EH (cell line): ENCODE measurements at regions not wholly inside any gene's neighbourhood (a gene's known extent, or its start where the extent isn't known, plus 50 kb on each side); places are given as distances from the start of the nearest gene placed in this dataset.
A peak's percentile ranks its signal among the peaks of the same experiment; 100 is the strongest.

ENCODE experiments used
- DNase-seq: peaks from one replicate; pipeline ENCODE4 v3.0.0-alpha.2; 2015; ENCODE audit warnings: low read depth

DNA sequence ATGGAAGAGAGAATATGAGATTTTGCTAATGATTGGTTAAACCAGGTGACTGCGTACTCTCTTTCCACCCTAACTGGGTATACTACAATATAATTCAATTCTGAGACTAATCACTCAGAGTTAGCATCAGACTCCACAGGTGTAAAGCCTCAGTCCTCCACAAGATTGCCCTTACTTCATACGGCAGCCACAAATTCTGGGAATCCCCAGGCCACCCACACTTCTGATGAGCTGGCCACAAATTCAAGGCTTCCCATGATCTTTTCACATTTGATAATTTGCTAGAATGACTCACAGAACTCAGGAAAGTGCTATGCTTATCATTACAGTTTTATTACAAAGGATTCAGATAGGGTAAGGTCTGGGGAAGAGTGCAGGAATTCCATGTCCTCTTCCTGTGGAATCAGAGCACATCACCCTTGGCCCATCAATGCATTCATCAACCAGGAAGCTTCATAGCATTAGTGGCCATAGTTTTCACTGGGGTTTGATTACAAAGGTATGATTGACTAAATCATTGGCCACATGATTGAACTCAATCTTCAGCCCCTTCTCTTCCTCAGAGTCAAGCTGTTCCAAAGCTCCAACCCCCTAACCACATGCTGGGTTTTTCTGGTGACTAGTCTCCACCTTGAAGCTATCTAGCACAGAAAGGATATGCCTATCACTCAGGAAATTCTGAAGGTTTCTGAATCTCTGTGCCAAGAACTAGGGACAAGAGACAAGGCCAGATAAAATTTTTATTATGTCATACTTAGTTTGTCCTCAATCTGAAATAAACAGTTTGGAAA, 131.7 kb downstream of the HHIPL2 start:
- DNase-seq, result peak; percentile 31

DNA sequence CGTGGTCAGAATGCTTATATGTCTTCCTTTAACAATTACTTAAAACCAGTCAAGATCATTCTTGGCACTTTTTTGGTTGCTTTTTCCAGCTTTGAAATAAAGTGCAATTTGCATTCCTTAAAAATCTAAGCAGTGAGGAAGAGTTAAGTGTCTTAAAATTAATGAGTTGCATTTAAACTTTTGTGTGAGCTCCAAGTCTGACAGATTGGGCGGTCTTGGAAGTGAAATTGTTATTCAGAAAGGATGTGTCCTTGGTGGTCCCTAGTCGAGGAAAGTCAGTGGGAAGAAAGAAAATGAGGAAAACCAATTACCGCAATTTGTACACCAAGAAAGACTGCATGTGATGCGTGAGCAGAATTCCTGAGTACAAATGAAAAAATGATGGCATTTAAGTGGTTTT, 132.5 kb downstream of the HHIPL2 start:
- no peak for DNase-seq

DNA sequence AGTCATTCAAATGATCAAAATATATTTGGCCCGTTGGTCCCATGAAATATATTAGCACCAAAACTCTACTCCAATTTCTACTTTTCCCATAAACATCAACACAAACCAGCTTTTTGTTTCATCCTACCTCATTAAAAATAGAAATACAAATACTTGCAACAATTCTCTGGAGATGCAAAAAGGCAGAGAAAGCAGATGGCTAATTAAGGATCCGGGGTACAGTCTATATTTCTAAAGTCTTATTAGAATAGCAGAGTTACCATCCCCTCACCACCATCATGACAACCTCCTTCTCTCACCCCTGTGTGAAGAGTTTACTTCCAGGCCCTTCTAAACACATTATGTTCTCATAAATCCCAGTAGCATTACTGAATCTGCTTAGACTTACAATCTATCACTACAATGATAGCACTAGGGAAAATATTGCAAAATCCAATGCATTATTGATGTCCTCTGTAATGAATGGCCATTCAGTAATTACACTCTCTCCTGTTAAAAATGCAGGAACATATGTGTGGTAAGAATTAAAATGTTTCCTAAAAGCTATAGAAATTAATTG, 133.8 kb downstream of the HHIPL2 start:
- no peak for DNase-seq

DNA sequence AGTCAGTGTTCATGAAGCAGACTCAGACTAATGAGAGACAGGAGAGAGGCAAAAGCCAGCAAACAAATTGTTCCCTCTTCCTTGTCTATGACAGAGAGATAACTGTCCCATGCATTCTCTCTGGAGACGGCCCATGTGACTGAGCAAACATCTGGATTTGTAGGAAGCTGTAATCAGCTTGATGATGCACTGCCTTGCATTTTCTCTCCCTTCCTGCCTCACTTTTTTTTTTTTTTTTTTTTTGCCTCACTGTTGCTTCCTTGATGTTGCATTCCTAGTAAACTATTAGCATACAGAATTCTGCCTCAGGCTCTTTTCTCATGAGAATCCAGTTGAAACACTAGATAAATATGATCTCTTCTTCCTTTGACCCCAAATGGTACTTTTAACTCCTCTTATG, 134.5 kb downstream of the HHIPL2 start:
- DNase-seq, result peak; percentile 86

DNA sequence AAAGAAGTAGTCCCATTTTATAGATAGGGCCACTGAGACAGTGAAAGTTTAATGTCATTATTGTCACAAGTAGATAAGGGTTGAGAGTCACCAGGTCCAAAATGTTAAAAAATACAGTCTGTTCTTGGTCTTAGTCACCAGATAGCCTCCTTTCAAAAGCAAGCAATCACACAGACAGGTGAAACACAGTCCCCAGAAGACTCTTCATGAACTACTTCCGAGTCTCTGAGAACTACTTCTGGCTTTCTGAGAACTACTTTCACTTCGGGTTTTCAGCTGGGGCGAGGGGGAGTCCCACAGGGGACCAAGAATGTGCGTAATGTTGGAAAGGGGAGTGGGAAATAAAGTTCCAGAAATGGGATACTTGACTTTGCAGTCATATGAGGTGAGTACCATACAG, 143.2 kb downstream of the HHIPL2 start:
- no peak for DNase-seq

DNA sequence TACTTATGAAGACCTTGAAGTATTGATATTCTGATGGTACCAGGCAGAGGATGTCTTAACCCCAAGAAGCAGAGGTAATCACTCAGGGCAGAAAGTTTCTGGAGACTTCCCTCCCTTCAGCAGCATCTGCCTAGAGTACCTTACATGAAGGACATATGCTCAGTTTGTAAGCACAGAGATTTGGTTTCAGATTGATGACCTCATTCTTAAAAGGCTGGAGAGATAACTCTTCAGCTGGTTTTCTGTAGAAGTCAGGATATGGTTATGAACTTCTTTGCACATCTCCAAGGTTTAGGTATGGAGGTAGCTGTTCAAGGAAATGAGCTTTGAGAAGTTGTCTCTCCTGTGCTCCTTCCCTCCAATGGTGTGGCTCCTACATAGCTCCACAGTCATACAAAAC, 148.7 kb downstream of the HHIPL2 start:
- DNase-seq, result no peak

DNA sequence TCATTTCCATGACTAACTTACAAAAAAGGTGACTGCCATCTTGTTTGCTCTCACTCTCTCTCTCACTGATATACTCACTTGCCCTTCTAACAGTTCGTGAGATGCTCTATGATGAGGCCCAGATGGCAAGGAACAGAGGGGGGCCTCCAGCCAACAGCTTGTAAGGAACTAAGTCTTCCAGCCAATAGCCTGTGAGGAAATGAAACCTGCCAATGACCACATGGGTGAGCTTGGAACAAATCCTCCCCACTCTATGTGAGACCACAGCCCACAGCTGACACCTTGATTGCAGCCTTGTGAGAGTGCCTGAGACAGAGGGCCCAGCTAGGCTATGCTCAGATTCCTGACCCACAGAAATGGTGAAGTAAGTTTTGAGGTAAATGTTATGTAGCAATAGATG, 153.7 kb downstream of the HHIPL2 start:
- DNase-seq, result peak; percentile 15

DNA sequence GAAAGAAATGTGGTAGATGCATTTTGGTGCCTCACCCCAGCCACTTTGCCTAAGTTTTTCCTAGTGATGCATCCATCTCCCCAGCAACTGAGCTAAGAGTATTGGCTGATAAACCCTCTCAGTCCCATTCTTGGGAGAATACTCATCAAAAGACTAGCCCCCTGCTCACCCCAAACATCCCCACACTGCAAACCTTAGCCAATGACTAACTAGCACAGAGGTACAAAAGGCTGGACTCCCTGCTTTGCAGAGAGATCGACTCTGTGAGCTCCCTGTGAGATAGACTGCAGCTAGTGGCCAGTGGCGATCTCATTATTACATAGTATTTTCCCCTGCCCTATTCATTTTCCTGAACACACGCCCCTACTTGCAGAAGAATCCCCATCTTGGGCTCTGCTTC, 155.3 kb downstream of the HHIPL2 start:
- peak; percentile 66 for DNase-seq

DNA sequence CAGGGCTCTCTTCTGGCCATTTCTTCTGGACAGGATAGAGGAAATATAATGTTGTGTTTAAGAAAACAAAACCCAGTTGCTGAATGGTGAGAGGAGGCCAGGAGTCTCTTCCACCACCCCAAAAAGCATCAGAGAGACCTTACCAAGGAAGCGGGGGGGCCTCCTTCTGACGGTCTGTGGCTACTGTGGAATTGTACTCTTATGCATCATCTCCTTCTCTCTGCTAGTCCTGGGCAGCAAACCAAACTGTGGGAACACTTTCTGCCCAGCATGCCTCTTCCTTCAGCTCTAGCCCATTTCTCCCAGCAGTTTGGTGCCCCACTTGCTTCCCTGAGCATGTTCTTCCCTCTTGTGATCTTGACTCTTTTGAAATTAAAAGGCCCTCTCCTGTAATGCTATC, 157.7 kb downstream of the HHIPL2 start:
- DNase-seq, result peak; percentile 82

DNA sequence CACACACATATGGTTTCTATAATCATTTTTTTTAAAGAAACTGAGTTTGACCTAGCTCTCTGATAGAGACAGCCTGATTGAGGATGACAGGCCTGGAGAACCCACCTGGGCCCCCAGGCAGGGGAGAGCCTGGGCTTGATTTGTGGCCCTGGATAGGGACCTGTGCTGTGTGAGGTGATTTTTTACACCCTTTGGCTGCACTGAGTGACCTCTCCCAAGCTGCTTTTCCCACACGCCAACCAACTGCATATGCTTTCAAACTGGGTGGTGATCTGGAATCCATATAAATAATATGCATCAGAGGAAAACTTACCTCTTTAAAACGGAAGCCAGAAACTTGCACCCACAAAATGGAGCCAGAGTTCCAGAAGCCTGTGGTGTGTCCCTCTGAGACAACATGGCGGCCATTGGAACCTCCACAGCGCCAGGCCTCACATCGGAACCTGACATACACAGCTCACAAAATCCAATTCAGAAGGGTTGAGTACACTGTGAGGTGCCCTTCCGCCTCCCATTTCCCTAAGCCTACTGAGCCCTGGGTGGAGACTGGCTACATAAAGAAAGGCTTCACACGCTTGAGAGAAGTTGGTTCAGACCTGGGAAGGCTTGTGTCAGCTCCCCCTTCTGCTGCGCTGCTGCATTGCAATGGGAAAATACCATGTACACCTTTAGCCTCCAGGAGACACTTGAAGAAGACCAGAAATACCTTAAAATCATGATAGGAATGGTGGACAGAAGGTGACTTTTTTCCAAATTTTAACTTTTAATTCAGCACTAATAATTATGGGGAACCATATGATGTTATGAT, 160.7 kb downstream of the HHIPL2 start:
- no peak for DNase-seq

DNA sequence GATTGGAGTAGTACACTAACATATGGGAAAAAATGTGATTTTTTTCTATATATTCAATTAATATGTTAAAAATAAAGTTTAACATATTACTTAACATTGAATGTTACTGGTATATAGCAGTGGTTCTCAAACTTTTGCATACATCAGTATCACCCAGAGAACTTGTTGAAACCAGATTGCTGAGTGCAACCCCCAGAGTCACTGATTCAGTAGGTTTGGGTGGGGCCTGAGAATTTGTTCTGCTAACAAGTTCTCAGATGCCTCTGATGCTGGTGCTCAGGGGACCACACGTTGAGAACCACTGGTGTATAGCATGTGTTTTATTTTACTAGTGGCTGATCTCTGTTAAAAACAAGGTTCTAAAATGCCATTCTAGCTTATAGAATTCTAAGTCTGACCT, 161.9 kb downstream of the HHIPL2 start:
- DNase-seq, result no peak

DNA sequence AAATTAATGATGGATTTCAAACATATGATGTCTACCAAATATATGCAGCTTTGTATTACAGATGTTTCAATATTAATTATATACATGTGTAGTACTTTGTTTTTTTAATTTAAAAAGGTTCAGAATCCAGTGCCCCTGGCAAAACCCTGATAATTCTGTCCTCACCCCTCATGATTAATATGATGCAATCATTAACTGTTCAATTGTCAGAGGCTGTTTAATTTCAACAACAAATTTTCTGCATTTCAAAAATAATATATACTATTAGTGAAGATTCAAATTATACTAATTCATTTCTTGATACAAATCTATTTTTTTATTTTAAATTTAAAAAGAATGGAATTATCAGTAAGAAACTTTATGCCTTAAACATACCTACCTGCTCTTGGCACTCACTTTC, 162.6 kb downstream of the HHIPL2 start:
- DNase-seq, result no peak

DNA sequence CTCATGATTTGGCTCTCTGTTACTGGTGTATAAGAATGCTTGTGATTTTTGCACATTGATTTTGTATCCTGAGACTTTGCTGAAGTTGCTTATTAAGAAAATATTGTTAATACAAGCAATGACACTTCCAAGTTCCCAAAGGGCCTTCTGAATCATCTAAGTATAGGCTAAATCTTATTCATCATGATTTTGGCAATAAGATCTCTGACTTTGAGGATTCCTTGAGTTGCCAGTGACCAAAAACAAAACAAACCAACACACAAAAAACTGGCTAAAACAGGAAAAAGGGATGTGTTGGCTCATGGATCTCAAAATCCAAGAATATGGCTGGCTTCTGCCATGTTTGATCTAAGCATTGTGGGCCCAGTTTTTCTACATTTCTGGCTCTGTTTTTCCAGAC, 163.4 kb downstream of the HHIPL2 start:
- peak; percentile 22 for DNase-seq

DNA sequence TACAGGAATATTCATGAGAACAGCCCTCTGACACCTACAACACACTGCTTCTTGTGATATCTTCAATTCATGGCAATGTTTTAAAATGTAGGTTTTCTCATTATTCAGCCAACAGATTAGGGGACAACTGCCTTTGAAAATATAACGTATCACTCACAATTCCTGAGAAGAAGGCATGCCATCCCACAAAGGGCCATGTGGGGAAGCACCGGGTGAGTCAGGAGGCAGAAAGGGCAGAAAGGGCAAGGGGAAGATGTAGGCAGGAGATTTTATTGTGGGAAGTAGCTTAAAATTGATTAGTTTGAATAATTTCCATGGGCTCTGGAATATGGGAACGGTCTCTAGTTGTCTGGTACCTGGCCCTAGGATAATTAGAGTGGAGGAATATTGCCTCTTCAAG, 165.7 kb downstream of the HHIPL2 start:
- DNase-seq, result peak; percentile 27

DNA sequence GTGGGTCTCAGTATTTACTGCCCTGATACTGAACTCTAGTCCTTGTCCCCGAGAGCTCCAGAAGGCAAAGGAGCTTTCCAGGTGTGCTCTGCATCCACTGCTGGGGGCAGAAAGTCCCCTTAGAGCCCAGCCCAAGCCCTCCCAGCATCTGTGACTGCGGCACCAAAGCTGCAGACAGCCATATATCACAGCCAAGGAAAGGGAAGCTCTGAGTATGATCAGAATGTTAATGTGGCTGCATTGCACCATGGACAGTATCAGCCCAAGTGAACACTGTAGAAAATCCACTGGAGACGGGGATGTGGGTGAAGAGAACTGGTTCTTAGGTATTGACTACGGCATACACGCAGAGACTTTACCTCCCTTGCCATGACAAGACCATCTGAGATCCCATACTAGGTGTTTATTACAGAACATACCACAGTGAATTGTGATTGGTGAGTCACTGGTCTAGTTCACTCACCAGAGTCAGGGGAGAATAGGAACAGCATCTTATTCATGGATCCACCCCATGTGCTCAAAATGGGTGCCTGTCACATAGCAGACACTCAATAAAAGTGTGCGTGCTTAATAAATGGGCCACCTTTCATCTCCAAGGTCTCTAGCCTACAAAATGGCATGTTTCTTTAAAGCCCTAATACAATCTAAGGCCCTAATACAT, 170.3 kb downstream of the HHIPL2 start:
- DNase-seq, result peak; percentile 17

DNA sequence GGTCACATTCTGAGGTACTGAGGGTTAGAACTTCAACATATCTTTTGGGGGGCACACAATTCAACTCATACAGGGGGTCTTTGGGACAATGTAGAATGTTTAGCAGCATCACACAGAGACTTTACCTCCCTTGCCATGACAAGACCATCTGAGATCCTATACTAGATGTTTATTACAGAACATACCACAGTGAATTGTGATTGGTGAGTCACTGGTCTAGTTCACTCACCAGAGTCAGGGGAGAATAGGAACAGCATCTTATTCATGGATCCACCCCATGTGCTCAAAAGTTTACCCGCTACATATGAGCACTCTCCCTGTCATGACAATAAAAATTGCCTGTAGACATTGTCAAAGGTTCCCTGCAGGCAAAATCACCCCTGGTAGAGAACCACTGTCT, 171.1 kb downstream of the HHIPL2 start:
- DNase-seq, result peak; percentile 64

DNA sequence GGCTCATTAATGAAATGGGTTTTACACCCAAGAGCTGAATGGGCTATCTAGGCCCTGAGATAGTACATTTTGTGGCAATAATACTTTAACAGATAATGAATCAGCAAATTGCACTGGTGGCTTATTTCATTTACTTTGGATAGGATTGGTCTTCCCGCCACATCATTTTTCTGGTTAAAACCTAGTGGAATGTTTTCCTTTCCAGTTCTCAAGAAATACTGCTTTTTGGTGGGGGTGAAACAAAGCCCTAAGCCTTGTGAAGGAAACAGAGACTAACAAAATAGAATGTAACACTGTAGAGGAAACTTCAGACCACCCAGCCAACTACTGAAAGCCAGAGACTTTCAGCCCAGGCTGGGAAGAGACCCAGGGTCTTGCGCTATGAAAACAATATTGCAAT, 172.2 kb downstream of the HHIPL2 start:
- DNase-seq, result peak; percentile 83

DNA sequence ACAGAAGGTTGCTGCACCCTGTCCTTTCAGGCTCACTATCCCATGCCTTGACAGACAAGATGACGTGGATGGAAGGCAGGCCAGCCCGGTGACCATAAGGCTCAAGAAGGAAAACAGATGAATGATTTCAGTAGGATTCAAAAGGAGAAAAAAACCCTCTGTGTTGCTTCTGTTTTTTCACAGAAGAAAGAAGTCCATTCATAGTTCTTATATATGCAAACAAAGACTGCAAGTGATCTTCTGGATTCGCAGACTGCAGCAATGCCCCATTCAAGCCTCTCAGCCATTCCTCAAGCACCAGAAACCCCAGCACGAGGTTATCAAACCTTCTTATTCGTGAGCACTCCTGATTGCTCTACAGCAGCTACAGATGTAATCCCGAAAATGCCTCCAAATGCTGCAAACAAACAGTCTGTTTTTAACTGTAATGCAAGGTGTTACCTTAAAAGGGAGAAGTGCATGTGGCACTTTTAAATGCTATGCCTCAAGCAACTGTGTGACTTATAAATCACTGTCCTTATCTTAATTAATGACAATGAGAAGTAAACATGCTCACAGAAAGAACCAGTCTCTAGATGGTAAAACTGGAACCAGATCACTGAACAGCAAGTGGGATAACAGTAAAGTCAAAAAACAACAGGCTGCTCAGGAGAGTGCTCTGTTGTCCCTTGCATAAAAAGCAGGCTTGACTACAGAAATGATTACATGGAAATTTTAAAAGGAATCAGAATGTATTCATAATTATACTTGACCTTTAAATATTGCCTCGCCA, 173.9 kb downstream of the HHIPL2 start:
- peak; percentile 10 for DNase-seq

DNA sequence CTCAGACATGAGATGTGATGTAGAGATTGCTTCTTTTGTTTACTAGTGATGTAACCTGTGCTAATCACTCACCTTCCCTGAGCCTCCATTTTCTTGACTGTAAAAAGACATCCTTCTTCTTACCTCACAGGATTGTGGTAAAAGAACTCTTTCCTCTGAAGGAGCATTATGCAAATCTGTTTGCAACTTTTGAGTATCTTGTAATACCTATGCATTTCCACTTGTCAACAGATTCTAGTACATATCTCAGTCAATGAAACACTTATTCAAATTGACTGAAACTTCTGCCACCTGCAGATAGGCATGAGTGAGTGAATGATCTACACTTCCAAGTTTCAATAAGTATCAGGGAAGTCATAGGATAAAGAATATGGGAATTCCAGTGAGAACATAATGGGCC, 174.7 kb downstream of the HHIPL2 start:
- no peak for DNase-seq

DNA sequence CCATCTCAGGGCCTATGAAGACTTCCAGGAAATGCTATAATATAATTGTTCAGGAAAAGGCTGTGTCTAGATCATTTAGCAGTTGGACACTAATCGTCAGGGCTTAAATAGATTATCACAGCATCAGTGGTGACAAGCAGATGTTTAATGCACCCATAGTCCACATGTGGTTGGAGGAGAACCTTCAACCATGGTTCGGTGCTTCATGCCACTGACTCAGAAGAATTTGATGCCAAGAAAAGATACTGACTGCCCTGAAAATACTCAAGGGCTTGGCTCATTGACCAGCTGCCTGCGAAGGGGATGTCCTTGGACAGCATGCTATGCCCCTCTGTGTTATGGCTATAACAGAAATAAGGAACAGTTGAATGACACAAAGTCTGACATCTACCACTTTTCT, 175.7 kb downstream of the HHIPL2 start:
- peak; percentile 78 for DNase-seq

DNA sequence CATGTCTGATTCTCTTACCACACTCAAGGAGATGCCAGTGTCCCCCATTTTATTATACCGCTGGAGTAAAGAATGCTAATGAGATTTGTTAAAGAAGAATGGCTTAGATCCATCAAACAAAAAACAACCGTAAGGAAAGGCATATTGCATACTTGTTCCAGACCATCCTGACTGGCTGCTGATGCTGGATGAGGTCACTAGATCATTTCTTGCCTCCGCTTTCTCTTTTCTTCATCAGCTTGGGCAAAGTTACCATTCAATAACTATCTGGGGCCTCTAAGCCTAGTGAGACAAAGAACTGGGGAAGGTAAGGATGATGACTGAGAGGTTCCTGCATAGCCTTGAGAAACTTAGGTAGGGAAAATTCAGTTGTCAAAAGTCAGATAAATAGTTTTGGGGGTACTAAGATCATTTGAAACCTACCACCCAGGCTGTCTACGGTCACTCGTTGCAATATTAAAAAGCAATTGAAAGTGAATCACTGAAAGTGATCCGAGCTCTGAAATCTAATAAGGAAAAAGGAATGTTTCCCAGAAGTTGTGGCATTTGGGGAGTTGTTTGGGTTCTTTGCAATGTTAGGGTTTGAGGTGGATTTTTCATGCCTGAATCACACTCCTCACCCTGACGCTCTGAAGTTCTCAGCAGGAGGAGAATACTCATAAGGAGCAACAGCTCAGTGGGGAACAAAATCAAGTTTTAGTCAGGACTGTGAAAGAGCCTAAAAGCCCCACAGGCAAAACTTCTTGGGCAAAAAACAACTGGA, 176.8 kb downstream of the HHIPL2 start:
- peak; percentile 99 for DNase-seq
